ENCODE measurements at regions not wholly inside any gene's neighbourhood (a gene's known extent, or its start where the extent isn't known, plus 50 kb on each side); places are given as distances from the start of the nearest gene placed in this dataset.
"Not testable (repeated sequence)": the region's sequence is repeated elsewhere in the genome, so short reads cannot be mapped to it uniquely, and the experiment has no call there.

- no peak for DNase-seq (ENCODE audit: low read depth in 2 of 2)
Measured at GRCh38 chr7:13198036-13198435, 510.6 kb downstream of the ARL4A start.

DNA sequence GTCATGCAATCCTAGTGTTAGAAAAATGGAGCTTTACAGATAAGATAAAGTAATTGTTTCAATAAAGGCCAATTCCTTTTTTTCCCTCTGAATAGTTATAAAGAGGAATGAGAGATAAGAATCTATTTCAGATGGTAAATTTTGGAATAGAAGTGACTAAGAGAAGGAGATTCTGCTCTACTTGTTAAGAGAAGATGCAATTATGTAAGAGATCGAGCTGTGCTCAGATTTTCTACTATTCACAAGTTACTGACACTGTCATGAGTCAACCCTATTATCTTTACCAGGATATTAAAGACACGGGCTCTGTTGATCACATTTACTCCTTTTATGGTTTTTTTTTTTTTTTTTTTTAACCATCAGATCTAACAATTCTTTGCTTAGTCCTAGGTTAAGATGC, 511.3 kb downstream of the ARL4A start:
- DNase-seq (ENCODE audit: low read depth in 2 of 2) = no peak

DNA sequence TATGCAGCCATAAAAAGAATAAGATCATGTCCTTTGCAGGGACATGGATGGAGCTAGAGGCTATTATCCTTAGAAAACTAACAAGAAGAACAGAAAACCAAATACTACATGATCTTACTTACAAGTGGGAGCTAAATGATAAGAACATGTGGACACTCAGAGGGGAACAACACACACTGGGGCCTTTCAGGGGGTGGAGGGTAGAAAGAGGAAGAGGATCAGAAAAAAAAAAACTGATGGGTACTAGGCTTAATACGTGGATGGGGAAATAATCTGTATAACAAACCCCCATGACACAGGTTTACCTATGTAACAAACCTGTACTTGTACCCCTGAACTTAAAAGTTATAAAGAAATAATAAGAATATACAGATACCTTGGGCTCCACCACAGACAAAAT, 514.2 kb downstream of the ARL4A start:
- DNase-seq (ENCODE audit: low read depth in 2 of 2) = no peak

DNA sequence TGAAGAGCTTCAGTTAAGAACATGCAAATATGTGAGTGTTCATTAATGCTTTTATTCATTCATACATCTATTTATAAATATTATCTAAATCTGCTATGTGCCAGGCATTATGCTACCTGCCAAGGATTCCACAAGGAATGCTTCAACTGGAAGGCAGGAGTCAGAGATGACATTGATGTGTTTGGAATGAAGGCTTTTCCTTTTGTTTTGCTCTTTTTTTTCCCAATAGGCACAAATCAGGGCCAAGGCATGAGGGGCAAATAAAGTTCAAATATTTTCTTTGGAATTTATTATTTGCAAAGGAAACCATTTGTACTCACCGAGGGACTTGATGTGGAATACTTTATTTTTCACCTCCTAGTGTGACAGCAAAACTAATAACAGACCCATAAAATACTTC, 530.3 kb downstream of the ARL4A start:
- DNase-seq (ENCODE audit: low read depth in 2 of 2) = no peak

DNA sequence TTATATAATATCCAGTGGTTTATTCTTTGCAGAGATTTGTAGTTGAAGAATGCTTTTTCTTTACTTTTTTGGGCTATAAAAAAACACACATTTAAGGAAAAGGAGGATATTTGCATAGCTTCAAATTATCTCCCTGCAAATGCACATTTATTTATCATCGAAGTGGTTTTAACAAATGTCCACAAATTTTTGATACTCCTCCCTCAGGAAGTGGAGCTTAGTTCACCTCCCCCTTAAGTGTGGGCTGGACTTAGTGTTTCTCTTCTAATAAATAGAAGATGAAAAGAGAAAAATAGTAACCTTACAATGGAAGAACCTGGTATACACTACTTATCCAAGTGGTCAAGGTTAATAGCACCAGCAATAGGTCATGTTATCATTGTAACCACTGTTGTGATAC, 537.6 kb downstream of the ARL4A start:
- no peak for DNase-seq (ENCODE audit: low read depth in 2 of 2)

- no peak for DNase-seq (ENCODE audit: low read depth in 2 of 2)
Measured at GRCh38 chr7:13226385-13226784, 539.0 kb downstream of the ARL4A start.

- no peak for DNase-seq (ENCODE audit: low read depth in 2 of 2)
Measured at GRCh38 chr7:13231216-13231615, 543.8 kb downstream of the ARL4A start.

GRCh38 chr7:13235436-13235835, 548.0 kb downstream of the ARL4A start:
- no peak for DNase-seq (ENCODE audit: low read depth in 2 of 2)

DNA sequence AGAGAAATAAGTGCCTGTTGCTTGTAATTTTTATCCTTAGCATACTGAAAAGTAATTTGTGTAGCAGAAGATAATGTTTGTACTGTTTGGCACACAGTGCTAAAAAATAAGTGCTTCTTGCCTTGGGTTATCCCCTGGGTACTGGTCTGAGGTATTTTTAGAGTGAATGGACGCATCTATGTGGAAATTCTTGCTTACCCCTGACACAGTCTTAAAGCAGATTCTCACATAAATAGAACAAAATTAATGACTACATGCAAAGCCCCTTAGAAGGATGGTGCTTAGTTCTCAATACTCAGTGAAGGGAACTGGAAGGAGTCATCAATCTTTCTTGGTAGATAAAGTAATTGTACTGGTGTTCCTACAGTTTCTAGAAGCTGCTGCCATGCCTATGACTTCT, 548.6 kb downstream of the ARL4A start:
- no peak for DNase-seq (ENCODE audit: low read depth in 2 of 2)

- DNase-seq (ENCODE audit: low read depth in 2 of 2) = peak; percentile 4 to 8
Measured at GRCh38 chr7:13240349-13240748, 552.9 kb downstream of the ARL4A start.

DNA sequence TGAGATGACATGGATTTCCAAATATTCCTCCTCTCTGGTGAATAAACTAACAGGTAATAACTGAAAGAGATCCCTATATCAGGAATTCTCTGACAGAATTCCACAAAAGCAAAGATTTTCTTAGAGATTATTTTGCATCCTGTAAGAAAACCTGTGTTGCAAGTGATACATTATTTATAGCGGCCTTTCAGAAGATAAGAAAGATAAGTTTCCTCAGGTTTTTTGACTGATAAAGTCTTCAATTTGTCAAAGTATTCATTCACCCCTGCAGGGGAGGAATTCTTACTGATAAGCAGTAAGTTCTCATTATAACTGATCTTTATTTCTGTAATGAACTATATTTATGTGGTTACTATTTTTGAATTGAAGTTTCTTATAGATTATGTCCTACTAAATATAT, 554.0 kb downstream of the ARL4A start:
- DNase-seq (ENCODE audit: low read depth in 2 of 2) = no peak

- peak in 1 of 2 experiments; percentile 4 for DNase-seq (ENCODE audit: low read depth in 2 of 2)
Measured at GRCh38 chr7:13257661-13258060, 570.2 kb downstream of the ARL4A start.

DNA sequence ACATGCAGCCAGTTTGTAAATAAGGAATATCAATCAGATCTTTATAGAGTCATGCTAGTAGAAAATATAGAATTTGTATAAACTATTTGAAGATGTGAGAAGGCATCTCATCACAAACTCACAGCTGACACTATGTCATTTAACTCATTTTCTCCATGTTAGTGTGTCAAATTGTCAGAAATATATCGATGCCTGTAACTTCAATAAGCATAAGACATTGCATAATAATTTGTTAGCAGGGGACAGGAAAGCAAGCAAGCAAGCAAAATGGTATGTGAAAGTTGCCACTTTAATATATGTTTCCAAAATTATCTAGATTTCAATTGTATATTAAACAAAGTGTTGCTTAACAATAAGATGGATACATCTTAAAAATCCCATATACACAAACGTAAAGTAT, 571.0 kb downstream of the ARL4A start:
- DNase-seq (ENCODE audit: low read depth in 2 of 2) = no peak

DNA sequence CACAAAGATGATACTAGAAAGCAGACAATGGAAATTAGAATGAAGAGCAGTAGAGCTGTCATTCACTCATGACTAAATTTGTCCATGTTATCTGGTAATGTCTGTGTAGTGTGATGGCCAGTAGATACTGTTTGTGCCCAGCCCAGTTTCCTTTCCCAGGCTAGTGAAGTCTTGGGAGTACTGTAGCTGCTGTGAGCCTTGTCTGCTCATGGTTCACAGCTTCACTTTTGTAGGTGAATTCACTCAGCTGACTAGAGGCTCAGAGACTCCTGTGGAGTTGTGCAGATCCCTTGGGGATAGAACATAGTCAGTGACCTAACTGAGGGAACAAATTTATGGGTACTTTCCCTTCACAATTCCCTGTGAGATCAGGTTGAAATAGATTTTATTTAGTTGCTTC, 572.5 kb downstream of the ARL4A start:
- DNase-seq (ENCODE audit: low read depth in 2 of 2) = no peak

DNA sequence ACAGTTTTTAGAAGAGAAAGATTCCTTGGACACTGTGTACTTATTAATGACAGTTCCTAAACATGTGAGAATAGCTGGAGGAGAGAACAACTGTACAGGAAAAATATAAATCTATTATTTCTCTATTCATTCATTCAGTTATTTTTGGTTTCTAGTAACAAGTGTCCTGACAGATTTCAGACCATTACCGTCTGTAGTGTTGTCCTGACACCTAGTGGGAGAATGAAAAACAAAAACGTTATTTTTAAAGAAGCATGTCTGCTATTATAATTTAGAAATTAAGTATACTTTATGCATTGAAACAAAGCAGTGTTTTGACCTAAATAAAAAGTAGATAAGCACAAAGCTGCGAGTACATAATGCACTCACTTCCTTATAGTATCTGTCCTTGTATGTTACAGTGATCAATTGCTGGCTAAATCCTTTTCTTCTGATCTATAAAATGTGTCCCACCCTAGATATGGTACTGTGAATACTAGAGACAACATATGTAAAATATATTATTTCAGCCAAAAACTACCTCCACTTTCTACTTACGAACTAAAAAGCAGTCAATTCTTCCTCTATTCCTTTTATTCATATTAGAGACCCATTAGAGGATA, 575.6 kb downstream of the ARL4A start:
- peak in 1 of 2 experiments; percentile 16 for DNase-seq (ENCODE audit: low read depth in 2 of 2)

GRCh38 chr7:13265271-13265670, 577.8 kb downstream of the ARL4A start:
- DNase-seq (ENCODE audit: low read depth in 2 of 2) = no peak

DNA sequence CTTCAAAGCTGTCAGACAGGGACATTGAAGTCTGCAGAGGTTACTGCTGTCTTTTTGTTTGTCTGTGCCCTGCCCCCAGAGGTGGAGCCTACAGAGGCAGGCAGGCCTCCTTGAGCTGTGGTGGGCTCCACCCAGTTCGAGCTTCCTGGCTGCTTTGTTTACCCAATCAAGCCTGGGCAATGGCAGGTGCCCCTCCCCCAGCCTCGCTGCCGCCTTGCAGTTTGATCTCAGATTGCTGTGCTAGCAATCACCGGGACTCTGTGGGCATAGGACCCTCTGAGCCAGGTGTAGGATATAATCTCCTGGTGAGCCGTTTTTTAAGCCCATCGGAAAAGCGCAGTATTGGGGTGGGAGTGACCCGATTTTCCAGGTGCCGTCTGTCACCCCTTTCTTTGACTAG, 586.8 kb downstream of the ARL4A start:
- DNase-seq (ENCODE audit: low read depth in 2 of 2) = not testable (repeated sequence)

- no peak for DNase-seq (ENCODE audit: low read depth in 2 of 2)
Measured at GRCh38 chr7:13276977-13277376, 589.5 kb downstream of the ARL4A start.

GRCh38 chr7:13278020-13278419, 590.6 kb downstream of the ARL4A start:
- DNase-seq (ENCODE audit: low read depth in 2 of 2) = no peak

DNA sequence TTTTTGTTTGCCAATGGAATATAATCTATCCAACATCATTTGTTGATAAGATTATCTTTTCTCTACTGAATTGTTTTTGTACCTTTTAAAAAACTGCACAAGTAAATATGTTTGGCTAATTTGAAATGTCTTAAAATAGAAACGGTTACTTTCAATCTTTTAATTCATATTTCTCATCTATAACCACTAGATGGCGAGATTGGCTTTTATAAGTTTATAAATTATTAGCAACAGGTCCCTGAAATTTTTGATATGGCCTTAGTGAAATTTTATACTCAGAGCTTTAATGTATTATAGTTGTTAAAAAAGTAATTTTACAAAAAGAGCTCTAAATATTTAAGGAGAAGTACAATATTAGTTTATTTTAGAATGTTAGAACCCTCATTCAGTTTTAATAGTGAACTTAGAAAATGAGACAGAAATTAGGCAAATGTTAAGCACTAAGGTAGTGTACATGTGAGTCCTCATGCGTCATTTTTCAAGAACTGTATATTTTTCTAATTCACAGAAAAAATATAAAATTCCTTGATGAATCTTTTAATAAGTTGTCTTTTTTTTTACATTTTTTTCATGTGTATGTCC, 592.5 kb downstream of the ARL4A start:
- DNase-seq (ENCODE audit: low read depth in 2 of 2) = peak in 1 of 2 experiments; percentile 4

- peak in 1 of 2 experiments; percentile 16 for DNase-seq (ENCODE audit: low read depth in 2 of 2)
Measured at GRCh38 chr7:13282377-13282980, 595.0 kb downstream of the ARL4A start.

DNA sequence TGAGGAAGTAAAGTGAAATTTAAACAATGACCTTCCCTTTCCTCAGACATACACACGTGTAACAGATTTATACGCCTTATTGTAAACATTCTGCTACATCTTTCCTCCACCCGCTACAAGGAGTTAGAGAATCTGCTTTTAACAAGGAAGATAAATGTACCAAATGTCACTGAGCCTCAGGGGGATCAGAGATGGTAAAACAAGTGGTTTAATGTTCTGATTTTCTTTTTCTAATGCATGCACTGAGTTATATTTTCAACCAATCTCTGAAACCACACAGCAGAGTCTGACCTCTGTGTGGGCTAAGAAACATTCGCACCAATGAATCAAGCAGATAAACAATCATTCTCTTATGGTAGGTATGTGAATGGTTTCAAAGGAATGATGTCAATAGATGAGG, 599.5 kb downstream of the ARL4A start:
- DNase-seq (ENCODE audit: low read depth in 2 of 2) = no peak

- peak in 1 of 2 experiments; percentile 4 for DNase-seq (ENCODE audit: low read depth in 2 of 2)
Measured at GRCh38 chr7:13288516-13288915, 601.1 kb downstream of the ARL4A start.

DNA sequence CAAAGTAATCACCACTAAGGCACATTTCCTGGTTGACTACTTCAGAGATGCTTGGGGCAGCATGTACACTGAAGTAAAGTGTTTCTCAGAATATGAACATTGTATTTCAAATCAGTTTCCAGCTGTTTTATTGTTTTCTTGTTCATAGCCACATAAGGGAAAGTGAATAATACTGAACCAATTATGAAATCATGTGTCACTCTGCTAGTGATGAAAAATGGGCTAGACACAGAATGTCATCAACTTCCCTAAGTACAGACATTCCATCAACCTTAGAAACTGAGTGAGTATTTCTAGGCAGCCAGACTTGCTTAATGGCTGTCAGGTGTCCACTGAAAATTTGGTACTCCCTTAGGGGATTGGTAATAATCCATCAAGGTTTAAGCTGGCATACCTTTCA, 603.5 kb downstream of the ARL4A start:
- DNase-seq (ENCODE audit: low read depth in 2 of 2) = peak; percentile 20 to 29

Data from fibroblast of skin of left quadriceps (primary cell).